Large intestine (tissue), 3 donors: ENCODE measurements at regions not wholly inside any gene's neighbourhood (a gene's known extent, or its start where the extent isn't known, plus 50 kb on each side); places are given as distances from the start of the nearest gene placed in this dataset.

ENCODE experiments used
- DNase-seq, 2 donors: peaks; one replicate each; pipeline versions ENCODE4 v3.0.0 to v3.0.0-alpha.2; 2013
- H3K27ac ChIP-seq: one replicate; pipeline ENCODE4 v1.5.1; 2013; ENCODE audit warnings: low read length
- H3K27me3 ChIP-seq: 2 replicates; pipeline ENCODE4 v1.6.1; 2013; ENCODE audit warnings: low read length; ENCODE audit not compliant: control insufficient read depth, insufficient read depth
- H3K36me3 ChIP-seq: 2 replicates; pipeline ENCODE4 v1.6.1; 2013; ENCODE audit warnings: low read length; ENCODE audit not compliant: control insufficient read depth, insufficient read depth
- H3K4me1 ChIP-seq: one replicate; pipeline ENCODE4 v1.6.1; 2013; ENCODE audit warnings: low read length; ENCODE audit not compliant: control insufficient read depth, insufficient read depth
- H3K4me3 ChIP-seq: one replicate; pipeline ENCODE4 v1.5.1; 2013; ENCODE audit warnings: low read length
- H3K9me3 ChIP-seq: one replicate; pipeline ENCODE4 v1.6.1; 2013; ENCODE audit warnings: mild to moderate bottlenecking, low read depth, low read length, moderate library complexity; ENCODE audit not compliant: control insufficient read depth
- WGBS: methylation state at CpG from one replicate; pipeline ENCODE4 v1.1.5; 2013; ENCODE audit warnings: low lambda C conversion rate; ENCODE audit not compliant: insufficient coverage; 5-methylcytosine and 5-hydroxymethylcytosine counted together

- Histone ChIP-seq H3K4me1 (no peaks in the 10 kb centered on the region), H3K27me3 (no peaks in the 10 kb centered on the region), H3K36me3 (peaks cover 2% of the 10 kb centered on the region), H3K9me3 (no peaks in the 10 kb centered on the region), H3K27ac (no peak overlapping the region), H3K4me3 (no peak overlapping the region)
- no peak for DNase-seq
- 93% methylated on average over 3 of the region's 6 CpGs for WGBS
Measured at GRCh38 chr4:123255971-123256370, 140.6 kb upstream of the SPRY1 start.

- WGBS, result no CpG with 5 or more reads among the region's 4 CpGs
- Histone ChIP-seq H3K9me3 (no peaks in the 10 kb centered on the region), H3K4me3 (no peak overlapping the region), H3K4me1 (no peaks in the 10 kb centered on the region), H3K27ac (no peak overlapping the region), H3K36me3 (peaks cover 2% of the 10 kb centered on the region), H3K27me3 (no peaks in the 10 kb centered on the region)
- no peak for DNase-seq
Measured at GRCh38 chr4:123256901-123257300, 139.7 kb upstream of the SPRY1 start.

- whole genome bisulfite sequencing, result 63% methylated on average over 3 of the region's 4 CpGs
Measured at GRCh38 chr4:123257591-123257990, 139.0 kb upstream of the SPRY1 start.

DNA sequence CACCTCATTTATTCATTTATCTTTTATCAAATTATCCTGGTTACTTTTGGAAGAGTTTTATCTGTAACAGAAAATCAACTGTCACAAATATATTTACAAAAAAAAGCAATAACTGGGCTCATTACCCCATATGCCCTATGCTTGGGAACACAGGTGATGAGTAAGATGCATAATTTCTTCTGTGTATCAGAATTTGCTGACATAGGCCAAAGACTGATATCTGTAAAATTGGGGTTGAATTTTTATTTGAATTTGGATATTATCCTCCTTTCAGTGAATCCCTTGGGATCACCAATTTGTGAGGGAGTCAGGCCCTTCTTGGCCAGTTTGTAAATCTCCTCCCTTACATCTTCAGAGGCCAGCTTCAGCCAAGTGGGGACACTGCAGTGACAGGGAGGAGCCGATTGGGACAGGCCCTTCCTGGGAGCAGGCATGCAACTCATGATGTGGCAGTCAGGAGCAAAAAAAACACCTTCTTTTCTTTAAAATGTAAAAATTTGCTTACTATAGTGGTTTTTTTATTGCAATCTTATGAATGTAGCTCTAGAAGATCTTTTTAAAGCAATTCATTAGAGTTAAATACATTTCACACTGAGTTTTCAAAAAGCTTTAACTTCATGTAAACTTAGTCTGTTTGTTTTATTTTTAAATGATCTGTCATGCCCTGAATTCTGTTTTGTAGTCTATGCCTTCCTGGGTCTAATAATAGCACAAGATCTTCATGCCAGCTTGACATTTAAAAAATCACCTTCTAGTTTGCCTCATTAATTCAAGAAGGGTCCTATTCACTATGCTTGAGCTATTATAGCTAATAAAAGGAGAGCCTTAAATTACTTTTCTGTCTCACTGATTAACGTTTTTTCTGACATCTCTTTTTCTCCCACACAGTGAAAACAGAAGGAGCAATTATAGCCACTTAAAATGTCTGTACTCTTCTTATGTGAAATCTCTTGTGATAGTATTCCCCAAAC, 136.6 kb upstream of the SPRY1 start:
- Histone ChIP-seq H3K27ac (no peak overlapping the region), H3K27me3 (no peaks in the 10 kb centered on the region), H3K36me3 (peaks cover 2% of the 10 kb centered on the region), H3K9me3 (no peaks in the 10 kb centered on the region), H3K4me1 (no peaks in the 10 kb centered on the region), H3K4me3 (no peak overlapping the region)
- DNase-seq, result no peak
- no CpG with 5 or more reads among the region's 2 CpGs for WGBS

More at GRCh38 chr4:123257591-123257990, 139.0 kb upstream of the SPRY1 start:
- H3K4me3 ChIP-seq, result no peak overlapping the region
- H3K27ac ChIP-seq, result no peak overlapping the region
- H3K27me3 ChIP-seq, result no peaks in the 10 kb centered on the region
- no peaks in the 10 kb centered on the region for H3K4me1 ChIP-seq
- no peaks in the 10 kb centered on the region for H3K9me3 ChIP-seq
- DNase-seq, result no peak
- H3K36me3 ChIP-seq, result peaks cover 2% of the 10 kb centered on the region

DNA sequence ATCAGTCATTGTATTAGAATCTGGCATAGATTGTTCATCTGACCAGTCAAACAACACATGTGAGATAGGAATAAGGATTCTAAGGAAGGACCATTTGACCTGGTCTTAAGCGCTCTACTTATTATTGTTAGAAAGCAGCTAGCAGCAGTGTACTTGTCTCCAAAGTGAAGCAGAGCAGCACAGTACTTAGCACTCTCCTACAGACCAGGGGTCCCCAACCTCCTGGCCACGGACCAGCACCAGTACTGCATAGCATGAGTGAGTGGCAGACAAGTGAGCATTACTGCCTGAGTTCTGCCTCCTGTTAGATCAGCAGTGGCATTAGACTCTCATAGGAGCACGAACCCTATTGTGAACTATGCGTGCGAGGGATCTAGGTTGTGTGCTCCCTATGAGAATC, 135.9 kb upstream of the SPRY1 start:
- no peak overlapping the region for H3K27ac ChIP-seq
- no CpG with 5 or more reads among the region's 5 CpGs for WGBS
- no peak for DNase-seq
- peaks cover 2% of the 10 kb centered on the region for H3K36me3 ChIP-seq
- no peaks in the 10 kb centered on the region for H3K9me3 ChIP-seq
- H3K27me3 ChIP-seq, result no peaks in the 10 kb centered on the region
- no peak overlapping the region for H3K4me3 ChIP-seq
- H3K4me1 ChIP-seq, result no peaks in the 10 kb centered on the region

DNA sequence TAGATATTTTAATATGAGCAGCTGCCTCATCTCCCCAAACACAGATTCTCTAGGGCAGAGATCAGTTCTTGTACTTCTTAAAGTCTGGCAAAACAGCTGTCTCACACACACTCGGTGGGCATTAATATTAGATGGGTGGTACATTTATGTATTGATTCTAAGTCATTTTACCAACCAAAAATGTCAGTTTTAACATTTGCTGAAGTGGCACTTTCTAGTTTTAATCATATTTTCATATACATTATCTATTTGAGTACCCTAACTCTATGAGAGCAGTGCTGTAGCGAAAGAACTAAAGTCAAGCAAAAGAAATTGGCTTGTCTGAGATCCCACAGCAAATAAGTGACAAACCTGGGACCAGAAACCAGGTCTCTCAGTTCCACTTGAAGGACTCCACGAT, 134.5 kb upstream of the SPRY1 start:
- no peaks in the 10 kb centered on the region for H3K4me1 ChIP-seq
- H3K27ac ChIP-seq, result no peak overlapping the region
- no peak overlapping the region for H3K4me3 ChIP-seq
- DNase-seq, result no peak
- H3K36me3 ChIP-seq, result no peaks in the 10 kb centered on the region
- no peaks in the 10 kb centered on the region for H3K9me3 ChIP-seq
- no peaks in the 10 kb centered on the region for H3K27me3 ChIP-seq
- WGBS, result 90% methylated on average over 2 of the region's 3 CpGs

- DNase-seq, result no peak
- Histone ChIP-seq H3K4me3 (no peak overlapping the region), H3K27ac (no peak overlapping the region), H3K27me3 (no peaks in the 10 kb centered on the region), H3K4me1 (no peaks in the 10 kb centered on the region), H3K36me3 (no peaks in the 10 kb centered on the region), H3K9me3 (no peaks in the 10 kb centered on the region)
- no CpG with 5 or more reads among the region's 1 CpG for WGBS
Measured at GRCh38 chr4:123265443-123265842, 131.2 kb upstream of the SPRY1 start.

- Histone ChIP-seq H3K36me3 (no peaks in the 10 kb centered on the region), H3K9me3 (no peaks in the 10 kb centered on the region), H3K4me1 (no peaks in the 10 kb centered on the region), H3K4me3 (no peak overlapping the region), H3K27me3 (no peaks in the 10 kb centered on the region), H3K27ac (no peak overlapping the region)
- no peak for DNase-seq
Measured at GRCh38 chr4:123266221-123266620, 130.4 kb upstream of the SPRY1 start.

GRCh38 chr4:123278755-123279154, 117.8 kb upstream of the SPRY1 start:
- no peaks in the 10 kb centered on the region for H3K27me3 ChIP-seq
- no peaks in the 10 kb centered on the region for H3K4me1 ChIP-seq
- H3K36me3 ChIP-seq, result no peaks in the 10 kb centered on the region
- no CpG with 5 or more reads among the region's 3 CpGs for WGBS
- H3K4me3 ChIP-seq, result no peak overlapping the region
- no peak overlapping the region for H3K27ac ChIP-seq
- no peaks in the 10 kb centered on the region for H3K9me3 ChIP-seq
- DNase-seq, result no peak

DNA sequence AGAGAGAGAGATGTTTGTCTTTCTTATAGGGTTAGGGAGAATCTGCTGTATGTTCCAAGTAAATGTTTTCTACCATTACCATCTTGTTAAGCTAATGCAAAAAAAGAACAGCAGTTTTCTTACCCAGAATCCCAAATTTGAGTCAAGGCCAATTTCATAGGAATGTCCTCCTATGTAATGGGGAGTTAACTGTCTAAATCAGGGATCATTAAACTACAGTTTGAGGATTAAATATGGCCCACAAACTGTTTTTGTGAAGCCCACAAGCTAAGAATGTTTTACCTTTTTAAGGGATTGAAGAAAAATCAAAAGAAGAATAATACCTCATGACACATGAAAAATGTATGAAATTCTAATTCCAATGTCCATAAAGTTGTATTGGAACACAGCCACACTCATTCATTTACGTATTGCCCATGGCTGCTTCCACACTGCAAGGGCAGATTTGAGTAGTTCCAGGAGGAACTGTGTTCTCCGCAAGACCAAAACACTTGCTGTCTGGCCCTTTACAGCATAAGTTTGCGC, 113.2 kb upstream of the SPRY1 start:
- H3K27ac ChIP-seq, result no peak overlapping the region
- no peaks in the 10 kb centered on the region for H3K36me3 ChIP-seq
- H3K4me3 ChIP-seq, result no peak overlapping the region
- H3K9me3 ChIP-seq, result no peaks in the 10 kb centered on the region
- DNase-seq, result no peak
- no peaks in the 10 kb centered on the region for H3K27me3 ChIP-seq
- H3K4me1 ChIP-seq, result no peaks in the 10 kb centered on the region
- no CpG with 5 or more reads among the region's 3 CpGs for WGBS

DNA sequence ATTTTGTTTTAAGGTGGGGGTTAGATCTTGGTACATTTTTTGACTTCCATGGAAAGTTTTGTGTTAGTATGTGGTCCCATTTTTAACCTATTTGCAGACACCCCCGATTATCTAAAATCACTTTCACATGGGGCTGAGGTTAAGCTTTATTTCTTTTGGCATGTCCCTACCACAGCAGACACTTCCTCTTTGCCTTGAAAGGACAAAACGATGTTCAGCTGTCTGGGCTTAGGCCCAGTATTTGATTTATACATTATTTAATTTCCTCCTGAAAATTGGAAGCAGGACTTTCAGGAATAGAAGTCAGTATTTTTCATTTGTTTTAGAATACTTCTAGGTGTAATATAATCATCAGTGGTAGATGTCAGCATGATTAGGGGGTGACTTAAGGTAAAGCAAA, 112.4 kb upstream of the SPRY1 start:
- no peaks in the 10 kb centered on the region for H3K9me3 ChIP-seq
- 71% methylated on average over 1 of the region's 2 CpGs for whole genome bisulfite sequencing
- DNase-seq, result no peak
- H3K4me3 ChIP-seq, result no peak overlapping the region
- H3K27ac ChIP-seq, result no peak overlapping the region
- no peaks in the 10 kb centered on the region for H3K36me3 ChIP-seq
- H3K4me1 ChIP-seq, result no peaks in the 10 kb centered on the region
- H3K27me3 ChIP-seq, result no peaks in the 10 kb centered on the region
